ENCODE measurements at regions not wholly inside any gene's neighbourhood (a gene's known extent, or its start where the extent isn't known, plus 50 kb on each side); places are given as distances from the start of the nearest gene placed in this dataset.
"Not testable (repeated sequence)": the region's sequence is repeated elsewhere in the genome, so short reads cannot be mapped to it uniquely, and the experiment has no call there.

- H3K9ac ChIP-seq (ENCODE audit: low read depth, low read length, poor library complexity, severe bottlenecking), result no peak overlapping the region
- TF ChIP-seq CTCF (conservative IDR thresholded peaks at IDR 0.05; ENCODE audit: low read length) (no peak), EZH2phosphoT487 (IDR thresholded peaks at IDR 0.05; ENCODE audit: borderline replicate concordance) (no peak)
- no peak overlapping the region for H3K4me3 ChIP-seq (ENCODE audit: low read length, poor library complexity, severe bottlenecking)
- no peak overlapping the region for H3K4me2 ChIP-seq (ENCODE audit: low read depth, low read length, poor library complexity, severe bottlenecking)
- no peaks in the 10 kb centered on the region for H3K36me3 ChIP-seq (ENCODE audit: insufficient read depth, low read length)
- H4K20me1 ChIP-seq (ENCODE audit: insufficient read depth, low read length, poor library complexity, severe bottlenecking), result no peaks in the 10 kb centered on the region
- H3K4me1 ChIP-seq (ENCODE audit: insufficient read depth, low read length, poor library complexity, severe bottlenecking), result no peaks in the 10 kb centered on the region
- H2AFZ ChIP-seq (ENCODE audit: low read length), result no peak overlapping the region
- no peaks in the 10 kb centered on the region for H3K9me2 ChIP-seq (replicated peaks; ENCODE audit: low read depth, low read length)
- no peaks in the 10 kb centered on the region for H3K79me2 ChIP-seq (ENCODE audit: insufficient read depth, low read length)
- H3K27me3 ChIP-seq (ENCODE audit: insufficient read depth, low read length, poor library complexity, severe bottlenecking), result no peaks in the 10 kb centered on the region
- no peaks in the 10 kb centered on the region for H3F3A ChIP-seq (ENCODE audit: low read depth)
- no peaks in the 10 kb centered on the region for H3K9me3 ChIP-seq (ENCODE audit: insufficient read depth, low read depth, low read length)
Observed at GRCh38 chr2:39584283-39584965, 81.3 kb upstream of the TMEM178A start.

- H3K27me3 ChIP-seq (ENCODE audit: insufficient read depth, low read length, poor library complexity, severe bottlenecking); H3K4me3 ChIP-seq (ENCODE audit: low read length, poor library complexity, severe bottlenecking); H3K79me2 ChIP-seq (ENCODE audit: insufficient read depth, low read length); H3K4me1 ChIP-seq (ENCODE audit: insufficient read depth, low read length, poor library complexity, severe bottlenecking); H3F3A ChIP-seq (ENCODE audit: low read depth); H3K36me3 ChIP-seq (ENCODE audit: insufficient read depth, low read length); H2AFZ ChIP-seq (ENCODE audit: low read length); H4K20me1 ChIP-seq (ENCODE audit: insufficient read depth, low read length, poor library complexity, severe bottlenecking); H3K9me2 ChIP-seq (replicated peaks; ENCODE audit: low read depth, low read length); H3K4me2 ChIP-seq (ENCODE audit: low read depth, low read length, poor library complexity, severe bottlenecking); H3K9me3 ChIP-seq (ENCODE audit: insufficient read depth, low read depth, low read length); H3K9ac ChIP-seq (ENCODE audit: low read depth, low read length, poor library complexity, severe bottlenecking): not testable (repeated sequence)
Observed at GRCh38 chr2:39585531-39585930, 80.2 kb upstream of the TMEM178A start.

GRCh38 chr2:39587168-39587567 is 78.5 kb upstream of the TMEM178A start:
- H3K9ac ChIP-seq (ENCODE audit: low read depth, low read length, poor library complexity, severe bottlenecking), result no peak overlapping the region
- no peaks in the 10 kb centered on the region for H3K9me3 ChIP-seq (ENCODE audit: insufficient read depth, low read depth, low read length)
- H3K27me3 ChIP-seq (ENCODE audit: insufficient read depth, low read length, poor library complexity, severe bottlenecking), result no peaks in the 10 kb centered on the region
- TF ChIP-seq CTCF (conservative IDR thresholded peaks at IDR 0.05; ENCODE audit: low read length) (no peak), EZH2phosphoT487 (IDR thresholded peaks at IDR 0.05; ENCODE audit: borderline replicate concordance) (no peak)
- no peaks in the 10 kb centered on the region for H3K36me3 ChIP-seq (ENCODE audit: insufficient read depth, low read length)
- no peaks in the 10 kb centered on the region for H3K9me2 ChIP-seq (replicated peaks; ENCODE audit: low read depth, low read length)
- no peaks in the 10 kb centered on the region for H3K79me2 ChIP-seq (ENCODE audit: insufficient read depth, low read length)
- H4K20me1 ChIP-seq (ENCODE audit: insufficient read depth, low read length, poor library complexity, severe bottlenecking), result no peaks in the 10 kb centered on the region
- no peaks in the 10 kb centered on the region for H3K4me1 ChIP-seq (ENCODE audit: insufficient read depth, low read length, poor library complexity, severe bottlenecking)
- H3F3A ChIP-seq (ENCODE audit: low read depth), result no peaks in the 10 kb centered on the region
- H3K4me3 ChIP-seq (ENCODE audit: low read length, poor library complexity, severe bottlenecking), result no peak overlapping the region
- H2AFZ ChIP-seq (ENCODE audit: low read length), result no peak overlapping the region
- no peak overlapping the region for H3K4me2 ChIP-seq (ENCODE audit: low read depth, low read length, poor library complexity, severe bottlenecking)

GRCh38 chr2:39587641-39588040 is 78.1 kb upstream of the TMEM178A start:
- Histone ChIP-seq H3K9me2 (replicated peaks; ENCODE audit: low read depth, low read length) (no peaks in the 10 kb centered on the region), H3K4me2 (ENCODE audit: low read depth, low read length, poor library complexity, severe bottlenecking) (no peak overlapping the region), H3K36me3 (ENCODE audit: insufficient read depth, low read length) (no peaks in the 10 kb centered on the region), H3K79me2 (ENCODE audit: insufficient read depth, low read length) (no peaks in the 10 kb centered on the region), H3K4me3 (ENCODE audit: low read length, poor library complexity, severe bottlenecking) (no peak overlapping the region), H3K9ac (ENCODE audit: low read depth, low read length, poor library complexity, severe bottlenecking) (no peak overlapping the region), H4K20me1 (ENCODE audit: insufficient read depth, low read length, poor library complexity, severe bottlenecking) (no peaks in the 10 kb centered on the region), H3F3A (ENCODE audit: low read depth) (no peaks in the 10 kb centered on the region), H3K4me1 (ENCODE audit: insufficient read depth, low read length, poor library complexity, severe bottlenecking) (no peaks in the 10 kb centered on the region), H3K27me3 (ENCODE audit: insufficient read depth, low read length, poor library complexity, severe bottlenecking) (no peaks in the 10 kb centered on the region), H3K9me3 (ENCODE audit: insufficient read depth, low read depth, low read length) (no peaks in the 10 kb centered on the region), H2AFZ (ENCODE audit: low read length) (no peak overlapping the region)
- no peak for TF ChIP-seq CTCF (conservative IDR thresholded peaks at IDR 0.05; ENCODE audit: low read length)
- no peak for TF ChIP-seq EZH2phosphoT487 (IDR thresholded peaks at IDR 0.05; ENCODE audit: borderline replicate concordance)

All from Loucy (cell line).